SU-DHL-6 (cell line): ENCODE measurements at regions not wholly inside any gene's neighbourhood (a gene's known extent, or its start where the extent isn't known, plus 50 kb on each side); places are given as distances from the start of the nearest gene placed in this dataset.

Source experiments
- H2AFZ ChIP-seq: fragments of 200-600 bp; sonication (generic); 2 replicates; pipeline ENCODE4 v1.6.1; 2014; ENCODE audit warnings: low read depth, mild to moderate bottlenecking, moderate library complexity, mixed read lengths, antibody characterized with exemption, low read length; ENCODE audit not compliant: severe bottlenecking
- H3F3A ChIP-seq: fragments of 200-600 bp; shearing (Covaris generic); 2 replicates; pipeline ENCODE4 v1.6.0; 2016; ENCODE audit warnings: antibody characterized with exemption, mild to moderate bottlenecking; ENCODE audit not compliant: insufficient read depth
- H3K27ac ChIP-seq: fragments of 200-600 bp; sonication (generic); 2 replicates; pipeline ENCODE4 v1.5.1; 2016; ENCODE audit warnings: low read depth, mild to moderate bottlenecking, low read length, moderate library complexity, mixed read lengths
- H3K27me3 ChIP-seq: fragments of 200-600 bp; sonication (generic), shearing (Covaris generic); 2 replicates; pipeline ENCODE4 v1.6.0; 2014; ENCODE audit warnings: mild to moderate bottlenecking, low read length
- H3K36me3 ChIP-seq: fragments of 200-600 bp; sonication (generic); 2 replicates; pipeline ENCODE4 v1.6.1; 2014; ENCODE audit warnings: mild to moderate bottlenecking, low read length, mixed read lengths
- H3K4me2 ChIP-seq: fragments of 300-600, 200-600 bp; shearing (Covaris generic), sonication (generic); 2 replicates; pipeline ENCODE4 v1.6.0; 2014; ENCODE audit warnings: low read length, low read depth, mild to moderate bottlenecking; ENCODE audit not compliant: poor library complexity, severe bottlenecking
- H3K4me3 ChIP-seq: fragments of 200-600 bp; sonication (generic); 2 replicates; pipeline ENCODE4 v1.5.1; 2014; ENCODE audit warnings: antibody characterized with exemption, low read length, mild to moderate bottlenecking, mixed read lengths; ENCODE audit not compliant: insufficient read depth, poor library complexity, severe bottlenecking
- H3K79me2 ChIP-seq: fragments of 200-600 bp; sonication (generic); 2 replicates; pipeline ENCODE4 v1.6.1; 2014; ENCODE audit warnings: mild to moderate bottlenecking, low read length, moderate library complexity; ENCODE audit not compliant: insufficient read depth
- H3K9ac ChIP-seq: fragments of 200-600 bp; sonication (generic); 2 replicates; pipeline ENCODE4 v1.7.0; 2014; ENCODE audit warnings: mild to moderate bottlenecking, low read length
- H3K9me2 ChIP-seq: fragments of 200-600 bp; sonication (generic); replicated peaks from 2 replicates; pipeline ENCODE4 v1.6.1; 2014; ENCODE audit warnings: low read length; ENCODE audit not compliant: insufficient read depth
- H3K9me3 ChIP-seq: fragments of 200-600 bp; sonication (generic); 2 replicates; pipeline ENCODE4 v1.6.1; 2014; ENCODE audit warnings: low read length, mixed read lengths; ENCODE audit not compliant: insufficient read depth
- H4K20me1 ChIP-seq: fragments of 200-600 bp; sonication (generic); 2 replicates; pipeline ENCODE4 v1.6.1; 2014; ENCODE audit warnings: low read depth, mild to moderate bottlenecking, antibody characterized with exemption, low read length, moderate library complexity, mixed read lengths
- EZH2phosphoT487 ChIP-seq: fragments of 200-600 bp; sonication (generic), shearing (Covaris generic); conservative IDR thresholded peaks from 2 replicates; pipeline ENCODE4 v1.6.1; 2018; ENCODE audit warnings: mild to moderate bottlenecking, antibody characterized with exemption, low read length, moderate library complexity, mixed read lengths
- TF ChIP-seq, protein P1 (sequence below): fragments of 200-600 bp; sonication (generic); IDR thresholded peaks from one replicate; pipeline ENCODE4 v1.5.1; 2017; ENCODE audit warnings: antibody characterized with exemption, mild to moderate bottlenecking, low read length, moderate library complexity; ENCODE audit not compliant: insufficient read depth, poor library complexity, severe bottlenecking

DNA sequence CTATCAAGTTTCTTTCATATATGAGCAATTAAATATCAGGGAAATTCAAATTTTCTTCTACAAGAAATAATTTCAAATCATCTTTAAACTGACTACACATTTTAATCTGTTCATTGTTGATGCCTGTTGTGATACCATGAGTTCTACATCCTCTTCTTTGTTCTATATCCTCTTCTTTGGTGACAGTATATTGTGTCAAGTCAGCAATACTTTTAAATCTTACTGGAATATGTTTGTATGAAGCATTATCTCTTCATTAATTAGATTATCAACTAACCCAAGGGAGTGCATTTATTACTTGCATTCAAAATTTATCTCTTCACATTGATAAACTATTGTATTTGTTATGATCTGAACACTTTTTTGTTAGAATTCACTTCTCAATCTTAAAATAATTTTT is 275.0 kb upstream of the INTU start:
- Histone ChIP-seq H3K79me2 (no peaks in the 10 kb centered on the region), H3K4me3 (no peak overlapping the region), H3K9me3 (no peaks in the 10 kb centered on the region), H3K4me2 (no peak overlapping the region), H3K9me2 (no peaks in the 10 kb centered on the region), H3K36me3 (no peaks in the 10 kb centered on the region), H3K27me3 (no peaks in the 10 kb centered on the region), H3F3A (no peaks in the 10 kb centered on the region), H2AFZ (no peak overlapping the region), H4K20me1 (no peaks in the 10 kb centered on the region), H3K9ac (no peak overlapping the region), H3K27ac (no peak overlapping the region)
- no peak for TF ChIP-seq EZH2phosphoT487
- TF ChIP-seq, protein P1, sequence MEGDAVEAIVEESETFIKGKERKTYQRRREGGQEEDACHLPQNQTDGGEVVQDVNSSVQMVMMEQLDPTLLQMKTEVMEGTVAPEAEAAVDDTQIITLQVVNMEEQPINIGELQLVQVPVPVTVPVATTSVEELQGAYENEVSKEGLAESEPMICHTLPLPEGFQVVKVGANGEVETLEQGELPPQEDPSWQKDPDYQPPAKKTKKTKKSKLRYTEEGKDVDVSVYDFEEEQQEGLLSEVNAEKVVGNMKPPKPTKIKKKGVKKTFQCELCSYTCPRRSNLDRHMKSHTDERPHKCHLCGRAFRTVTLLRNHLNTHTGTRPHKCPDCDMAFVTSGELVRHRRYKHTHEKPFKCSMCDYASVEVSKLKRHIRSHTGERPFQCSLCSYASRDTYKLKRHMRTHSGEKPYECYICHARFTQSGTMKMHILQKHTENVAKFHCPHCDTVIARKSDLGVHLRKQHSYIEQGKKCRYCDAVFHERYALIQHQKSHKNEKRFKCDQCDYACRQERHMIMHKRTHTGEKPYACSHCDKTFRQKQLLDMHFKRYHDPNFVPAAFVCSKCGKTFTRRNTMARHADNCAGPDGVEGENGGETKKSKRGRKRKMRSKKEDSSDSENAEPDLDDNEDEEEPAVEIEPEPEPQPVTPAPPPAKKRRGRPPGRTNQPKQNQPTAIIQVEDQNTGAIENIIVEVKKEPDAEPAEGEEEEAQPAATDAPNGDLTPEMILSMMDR: no peak

DNA sequence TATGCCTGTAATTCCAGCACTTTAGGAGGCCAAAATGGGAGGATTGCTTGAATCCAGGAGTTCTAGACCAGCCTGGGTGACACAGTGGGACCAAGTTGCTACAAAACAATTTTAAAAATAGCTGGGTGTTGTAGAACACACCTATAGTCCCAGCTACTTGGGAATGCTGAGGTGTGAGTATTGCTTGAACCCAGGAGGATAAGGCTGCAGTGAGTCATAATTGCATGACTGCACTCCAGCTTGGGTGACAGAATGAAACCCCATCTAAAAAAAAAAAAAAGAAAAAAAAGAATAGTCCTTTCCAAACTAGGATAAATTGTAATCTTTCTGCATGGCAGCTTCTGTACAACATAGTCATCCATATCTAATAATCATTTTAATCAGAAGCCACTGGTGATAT is 270.1 kb upstream of the INTU start:
- Histone ChIP-seq H3K27me3 (no peaks in the 10 kb centered on the region), H3K4me3 (no peak overlapping the region), H3K9ac (no peak overlapping the region), H3K27ac (no peak overlapping the region), H2AFZ (no peak overlapping the region), H3K9me3 (no peaks in the 10 kb centered on the region), H3K4me2 (no peak overlapping the region), H3K36me3 (no peaks in the 10 kb centered on the region), H3K79me2 (no peaks in the 10 kb centered on the region), H3K9me2 (no peaks in the 10 kb centered on the region), H3F3A (no peaks in the 10 kb centered on the region), H4K20me1 (no peaks in the 10 kb centered on the region)
- TF ChIP-seq, protein P1: no peak
- TF ChIP-seq EZH2phosphoT487: no peak

DNA sequence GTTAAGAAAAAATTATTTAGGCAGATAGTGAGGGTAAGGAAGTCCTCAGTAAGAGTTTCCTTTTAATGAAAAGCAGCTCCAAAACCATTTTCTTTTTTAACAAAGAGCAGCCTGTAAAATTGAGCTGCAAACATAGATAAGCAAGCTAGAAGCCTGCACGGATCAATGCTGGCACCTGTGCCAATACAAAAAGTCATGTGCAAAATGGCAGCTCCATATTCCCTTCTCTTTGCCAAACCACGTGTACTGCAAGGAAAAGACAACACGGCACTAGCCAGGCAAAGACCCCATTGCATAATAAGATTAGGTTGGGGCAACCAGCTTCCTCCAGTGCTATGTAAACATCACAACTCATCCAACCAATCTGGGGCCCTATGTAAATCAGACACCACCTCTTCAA is 268.4 kb upstream of the INTU start:
- H3K27ac ChIP-seq: no peak overlapping the region
- no peak for TF ChIP-seq EZH2phosphoT487
- TF ChIP-seq, protein P1: no peak
- H3K27me3 ChIP-seq: no peaks in the 10 kb centered on the region
- H4K20me1 ChIP-seq: no peaks in the 10 kb centered on the region
- H3K4me3 ChIP-seq: no peak overlapping the region
- no peak overlapping the region for H3K9ac ChIP-seq
- H3K9me3 ChIP-seq: no peaks in the 10 kb centered on the region
- no peaks in the 10 kb centered on the region for H3K9me2 ChIP-seq
- no peak overlapping the region for H2AFZ ChIP-seq
- H3F3A ChIP-seq: no peaks in the 10 kb centered on the region
- H3K36me3 ChIP-seq: no peaks in the 10 kb centered on the region
- H3K4me2 ChIP-seq: no peak overlapping the region
- no peaks in the 10 kb centered on the region for H3K79me2 ChIP-seq

DNA sequence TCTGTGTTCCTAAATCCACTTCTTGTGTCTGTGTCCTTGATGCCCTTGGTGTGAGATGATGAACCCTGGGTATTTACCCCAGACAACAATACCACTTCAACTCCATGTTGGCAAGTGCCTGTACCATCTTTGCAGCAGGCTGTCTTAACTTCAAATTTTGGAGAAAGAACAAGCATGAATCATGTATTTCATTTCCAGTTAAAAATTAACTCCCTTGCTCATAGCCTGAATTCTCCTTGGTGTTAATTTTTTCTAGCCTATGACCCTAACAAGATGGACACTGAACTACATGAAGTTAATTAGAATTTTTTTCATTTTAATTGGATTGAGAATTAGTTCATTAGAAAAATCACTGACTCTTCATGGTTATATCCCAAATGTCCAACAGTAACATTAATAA is 267.8 kb upstream of the INTU start:
- H3F3A ChIP-seq: no peaks in the 10 kb centered on the region
- no peaks in the 10 kb centered on the region for H3K9me2 ChIP-seq
- H3K79me2 ChIP-seq: no peaks in the 10 kb centered on the region
- no peaks in the 10 kb centered on the region for H3K27me3 ChIP-seq
- H3K27ac ChIP-seq: no peak overlapping the region
- no peak overlapping the region for H3K4me2 ChIP-seq
- no peak overlapping the region for H2AFZ ChIP-seq
- H3K4me3 ChIP-seq: no peak overlapping the region
- no peak for TF ChIP-seq EZH2phosphoT487
- TF ChIP-seq, protein P1: no peak
- no peak overlapping the region for H3K9ac ChIP-seq
- no peaks in the 10 kb centered on the region for H3K36me3 ChIP-seq
- no peaks in the 10 kb centered on the region for H3K9me3 ChIP-seq
- no peaks in the 10 kb centered on the region for H4K20me1 ChIP-seq
